GM18508 (cell line): ENCODE measurements at regions not wholly inside any gene's neighbourhood (a gene's known extent, or its start where the extent isn't known, plus 50 kb on each side); places are given as distances from the start of the nearest gene placed in this dataset.
A peak's percentile ranks its signal among the peaks of the same experiment; 100 is the strongest.
"Not testable (repeated sequence)": the region's sequence is repeated elsewhere in the genome, so short reads cannot be mapped to it uniquely, and the experiment has no call there.

Source experiments
- ATAC-seq: cut with Tn5 transposase; IDR thresholded peaks from one replicate; pipeline ENCODE4 v1.9.1; 2021; ENCODE audit warnings: moderate number of reproducible peaks; ENCODE audit not compliant: insufficient read depth, unreplicated experiment

GRCh38 chr3:71984843-71985613 is 200.1 kb upstream of the PROK2 start:
- ATAC-seq, result peak; percentile 84

GRCh38 chr3:71983694-71984093 is 198.7 kb upstream of the PROK2 start:
- ATAC-seq, result no peak

GRCh38 chr3:71982506-71983258 is 197.7 kb upstream of the PROK2 start:
- not testable (repeated sequence) for ATAC-seq

- ATAC-seq, result no peak
Observed at GRCh38 chr3:71979175-71979574, 194.2 kb upstream of the PROK2 start.

- ATAC-seq, result peak; percentile 83
Observed at GRCh38 chr3:71978150-71978721, 193.3 kb upstream of the PROK2 start.

- ATAC-seq, result no peak
Observed at GRCh38 chr3:71977525-71977924, 192.6 kb upstream of the PROK2 start.

GRCh38 chr3:71975573-71975972 is 190.6 kb upstream of the PROK2 start:
- ATAC-seq, result no peak

GRCh38 chr3:71974786-71975185 is 189.8 kb upstream of the PROK2 start:
- ATAC-seq, result no peak

GRCh38 chr3:71973274-71974030 is 188.5 kb upstream of the PROK2 start:
- no peak for ATAC-seq

GRCh38 chr3:71972031-71972430 is 187.1 kb upstream of the PROK2 start:
- no peak for ATAC-seq

- no peak for ATAC-seq
Observed at GRCh38 chr3:71968544-71968943, 183.6 kb upstream of the PROK2 start.

GRCh38 chr3:71966185-71966584 is 181.2 kb upstream of the PROK2 start:
- ATAC-seq, result no peak

- ATAC-seq, result no peak
Observed at GRCh38 chr3:71964170-71964569, 179.2 kb upstream of the PROK2 start.

- ATAC-seq, result no peak
Observed at GRCh38 chr3:71962561-71963240, 177.8 kb upstream of the PROK2 start.

GRCh38 chr3:71961891-71962290 is 176.9 kb upstream of the PROK2 start:
- no peak for ATAC-seq

- ATAC-seq, result no peak
Observed at GRCh38 chr3:71961378-71961777, 176.4 kb upstream of the PROK2 start.

- no peak for ATAC-seq
Observed at GRCh38 chr3:71958533-71958932, 173.6 kb upstream of the PROK2 start.

GRCh38 chr3:71956716-71957115 is 171.8 kb upstream of the PROK2 start:
- ATAC-seq, result no peak

- no peak for ATAC-seq
Observed at GRCh38 chr3:71956069-71956340, 171.1 kb upstream of the PROK2 start.
